ENCODE measurements at regions not wholly inside any gene's neighbourhood (a gene's known extent, or its start where the extent isn't known, plus 50 kb on each side); places are given as distances from the start of the nearest gene placed in this dataset.

GRCh38 chr2:35938838-35939237 lies 416.7 kb upstream of the CRIM1 start:
- FAIRE-seq (no peak), DNase-seq (no peak)
- TF ChIP-seq CTCF (IDR thresholded peaks at IDR 0.05; ENCODE audit: borderline replicate concordance, extremely low read depth, insufficient read depth) = no peak
- no peak overlapping the region for H3K27ac ChIP-seq (ENCODE audit: low read depth in 2 of 2, low read length in 2 of 2)
- no peaks in the 10 kb centered on the region for H3K9me3 ChIP-seq (ENCODE audit: control insufficient read depth in 2 of 3, insufficient read depth in 1 of 3, low read length in 3 of 3)
- no peak overlapping the region for H3K9ac ChIP-seq (ENCODE audit: low read length in 3 of 3)
- intact Hi-C loops (cut with DNase I) = no loop called here
- H3K4me3 ChIP-seq (ENCODE audit: low read length in 3 of 3) = no peak overlapping the region
- H3K4me1 ChIP-seq (ENCODE audit: control insufficient read depth in 2 of 3, insufficient read depth in 2 of 3, low read depth in 1 of 3, low read length in 3 of 3) = no peaks in the 10 kb centered on the region
- H3K27me3 ChIP-seq (ENCODE audit: control insufficient read depth, insufficient read depth, low read length) = no peaks in the 10 kb centered on the region
- no peaks in the 10 kb centered on the region for H3K36me3 ChIP-seq (ENCODE audit: control insufficient read depth in 2 of 3, insufficient read depth in 3 of 3, low read length in 3 of 3)

GRCh38 chr2:35933031-35933430 lies 422.5 kb upstream of the CRIM1 start:
- intact Hi-C loops (cut with DNase I) = no loop called here
- H3K4me3 ChIP-seq (ENCODE audit: low read length in 3 of 3) = no peak overlapping the region
- FAIRE-seq (no peak), DNase-seq (no peak)
- no peak overlapping the region for H3K9ac ChIP-seq (ENCODE audit: low read length in 3 of 3)
- TF ChIP-seq CTCF (IDR thresholded peaks at IDR 0.05; ENCODE audit: borderline replicate concordance, extremely low read depth, insufficient read depth) = no peak
- no peaks in the 10 kb centered on the region for H3K36me3 ChIP-seq (ENCODE audit: control insufficient read depth in 2 of 3, insufficient read depth in 3 of 3, low read length in 3 of 3)
- H3K4me1 ChIP-seq (ENCODE audit: control insufficient read depth in 2 of 3, insufficient read depth in 2 of 3, low read depth in 1 of 3, low read length in 3 of 3) = no peaks in the 10 kb centered on the region
- no peak overlapping the region for H3K27ac ChIP-seq (ENCODE audit: low read depth in 2 of 2, low read length in 2 of 2)
- no peaks in the 10 kb centered on the region for H3K9me3 ChIP-seq (ENCODE audit: control insufficient read depth in 2 of 3, insufficient read depth in 1 of 3, low read length in 3 of 3)
- no peaks in the 10 kb centered on the region for H3K27me3 ChIP-seq (ENCODE audit: control insufficient read depth, insufficient read depth, low read length)

GRCh38 chr2:35932276-35932963 lies 423.2 kb upstream of the CRIM1 start:
- intact Hi-C loops (cut with DNase I) = no loop called here
- FAIRE-seq (no peak), DNase-seq (peak in 1 of 5 donors; percentile 21)
- Histone ChIP-seq H3K4me1 (ENCODE audit: control insufficient read depth in 2 of 3, insufficient read depth in 2 of 3, low read depth in 1 of 3, low read length in 3 of 3) (no peaks in the 10 kb centered on the region), H3K27ac (ENCODE audit: low read depth in 2 of 2, low read length in 2 of 2) (no peak overlapping the region), H3K4me3 (ENCODE audit: low read length in 3 of 3) (no peak overlapping the region), H3K27me3 (ENCODE audit: control insufficient read depth, insufficient read depth, low read length) (no peaks in the 10 kb centered on the region), H3K9me3 (ENCODE audit: control insufficient read depth in 2 of 3, insufficient read depth in 1 of 3, low read length in 3 of 3) (no peaks in the 10 kb centered on the region), H3K36me3 (ENCODE audit: control insufficient read depth in 2 of 3, insufficient read depth in 3 of 3, low read length in 3 of 3) (no peaks in the 10 kb centered on the region), H3K9ac (ENCODE audit: low read length in 3 of 3) (no peak overlapping the region)
- TF ChIP-seq CTCF (IDR thresholded peaks at IDR 0.05; ENCODE audit: borderline replicate concordance, extremely low read depth, insufficient read depth) = no peak

DNA sequence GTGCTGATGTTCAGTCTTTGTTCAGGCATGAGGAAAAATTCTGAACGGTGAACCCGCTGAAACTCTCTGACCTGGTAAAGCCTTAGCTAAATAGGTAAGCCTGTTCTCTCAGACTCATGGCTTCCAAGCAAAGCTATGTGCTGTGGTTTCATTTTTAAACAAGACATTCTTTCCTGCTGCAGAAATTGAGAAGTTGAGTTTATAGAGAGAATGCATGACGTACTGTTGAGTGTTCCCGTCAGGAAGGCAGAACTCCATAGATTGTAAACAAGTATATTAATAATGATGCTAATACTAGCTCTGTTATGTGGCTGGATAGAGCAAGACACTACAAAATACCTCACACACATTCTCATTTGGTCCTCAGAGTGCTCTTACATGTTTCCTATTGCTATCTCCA lies 424.0 kb upstream of the CRIM1 start:
- Histone ChIP-seq H3K9ac (ENCODE audit: low read length in 3 of 3) (no peak overlapping the region), H3K27ac (ENCODE audit: low read depth in 2 of 2, low read length in 2 of 2) (no peak overlapping the region), H3K4me1 (ENCODE audit: control insufficient read depth in 2 of 3, insufficient read depth in 2 of 3, low read depth in 1 of 3, low read length in 3 of 3) (no peaks in the 10 kb centered on the region), H3K9me3 (ENCODE audit: control insufficient read depth in 2 of 3, insufficient read depth in 1 of 3, low read length in 3 of 3) (no peaks in the 10 kb centered on the region), H3K27me3 (ENCODE audit: control insufficient read depth, insufficient read depth, low read length) (no peaks in the 10 kb centered on the region), H3K4me3 (ENCODE audit: low read length in 3 of 3) (no peak overlapping the region), H3K36me3 (ENCODE audit: control insufficient read depth in 2 of 3, insufficient read depth in 3 of 3, low read length in 3 of 3) (no peaks in the 10 kb centered on the region)
- intact Hi-C loops (cut with DNase I) = no loop called here
- FAIRE-seq = no peak
- no peak for TF ChIP-seq CTCF (IDR thresholded peaks at IDR 0.05; ENCODE audit: borderline replicate concordance, extremely low read depth, insufficient read depth)
- no peak for DNase-seq

Data from kidney (tissue), 13 donors.